DND-41 (cell line): ENCODE measurements at regions not wholly inside any gene's neighbourhood (a gene's known extent, or its start where the extent isn't known, plus 50 kb on each side); places are given as distances from the start of the nearest gene placed in this dataset.

Experiments used
- CTCF ChIP-seq: IDR thresholded peaks from 2 replicates; pipeline ENCODE4 v1.5.1; 2012; ENCODE audit warnings: borderline replicate concordance, low read length, moderate library complexity, mild to moderate bottlenecking; ENCODE audit not compliant: poor library complexity, severe bottlenecking; ENCODE audit errors: extremely low read depth
- EZH2 ChIP-seq: IDR thresholded peaks from 3 replicates; pipeline ENCODE4 v1.6.1; 2012; ENCODE audit warnings: borderline replicate concordance, low read depth, mild to moderate bottlenecking, moderate library complexity, low read length, inconsistent platforms; ENCODE audit not compliant: severe bottlenecking

- no peak for TF ChIP-seq EZH2
- no peak for TF ChIP-seq CTCF
Observed at GRCh38 chr6:20028143-20028542, 184.1 kb downstream of the MBOAT1 start.
